NB4 (cell line): ENCODE measurements at regions not wholly inside any gene's neighbourhood (a gene's known extent, or its start where the extent isn't known, plus 50 kb on each side); places are given as distances from the start of the nearest gene placed in this dataset.

Experiments used
- POLR2A ChIP-seq: IDR thresholded peaks from 2 replicates; pipeline ENCODE4 v1.6.1; 2011; ENCODE audit warnings: mild to moderate bottlenecking; ENCODE audit not compliant: insufficient read length; ENCODE audit errors: extremely low read depth
- TF ChIP-seq, protein P1 (sequence below): IDR thresholded peaks from one replicate; pipeline ENCODE4 v1.5.1; 2012; ENCODE audit warnings: low read depth, low read length

DNA sequence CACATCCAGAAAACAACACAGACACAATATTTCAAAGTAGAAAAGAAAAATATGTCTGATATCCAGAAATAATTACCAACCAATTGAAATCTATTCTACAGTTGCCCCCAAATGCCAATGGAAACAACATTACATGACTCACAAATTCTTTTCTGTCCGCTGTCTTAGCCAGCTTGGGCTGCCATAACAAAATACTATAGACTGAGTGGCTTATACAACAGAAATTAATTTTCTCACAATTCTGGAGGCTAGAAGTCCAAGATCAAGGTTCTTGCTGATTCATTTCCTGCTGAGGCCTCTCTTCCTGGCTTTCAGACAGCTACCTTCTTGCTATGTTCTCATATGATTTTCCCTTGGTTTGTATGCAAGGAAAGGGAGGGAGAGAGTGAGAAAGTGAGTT lies 698.1 kb downstream of the DHX35 start:
- TF ChIP-seq, protein P1, sequence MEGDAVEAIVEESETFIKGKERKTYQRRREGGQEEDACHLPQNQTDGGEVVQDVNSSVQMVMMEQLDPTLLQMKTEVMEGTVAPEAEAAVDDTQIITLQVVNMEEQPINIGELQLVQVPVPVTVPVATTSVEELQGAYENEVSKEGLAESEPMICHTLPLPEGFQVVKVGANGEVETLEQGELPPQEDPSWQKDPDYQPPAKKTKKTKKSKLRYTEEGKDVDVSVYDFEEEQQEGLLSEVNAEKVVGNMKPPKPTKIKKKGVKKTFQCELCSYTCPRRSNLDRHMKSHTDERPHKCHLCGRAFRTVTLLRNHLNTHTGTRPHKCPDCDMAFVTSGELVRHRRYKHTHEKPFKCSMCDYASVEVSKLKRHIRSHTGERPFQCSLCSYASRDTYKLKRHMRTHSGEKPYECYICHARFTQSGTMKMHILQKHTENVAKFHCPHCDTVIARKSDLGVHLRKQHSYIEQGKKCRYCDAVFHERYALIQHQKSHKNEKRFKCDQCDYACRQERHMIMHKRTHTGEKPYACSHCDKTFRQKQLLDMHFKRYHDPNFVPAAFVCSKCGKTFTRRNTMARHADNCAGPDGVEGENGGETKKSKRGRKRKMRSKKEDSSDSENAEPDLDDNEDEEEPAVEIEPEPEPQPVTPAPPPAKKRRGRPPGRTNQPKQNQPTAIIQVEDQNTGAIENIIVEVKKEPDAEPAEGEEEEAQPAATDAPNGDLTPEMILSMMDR: no peak
- no peak for TF ChIP-seq POLR2A
